ENCODE measurements at regions not wholly inside any gene's neighbourhood (a gene's known extent, or its start where the extent isn't known, plus 50 kb on each side); places are given as distances from the start of the nearest gene placed in this dataset.

- H3K4me1 ChIP-seq = no peaks in the 10 kb centered on the region
- intact Hi-C loops (cut with micrococcal nuclease) = no loop called here
- no peak overlapping the region for H3K27ac ChIP-seq (replicated peaks)
- H3K36me3 ChIP-seq = no peaks in the 10 kb centered on the region
- H3K9me3 ChIP-seq (replicated peaks) = no peaks in the 10 kb centered on the region
- TF ChIP-seq, protein P1, sequence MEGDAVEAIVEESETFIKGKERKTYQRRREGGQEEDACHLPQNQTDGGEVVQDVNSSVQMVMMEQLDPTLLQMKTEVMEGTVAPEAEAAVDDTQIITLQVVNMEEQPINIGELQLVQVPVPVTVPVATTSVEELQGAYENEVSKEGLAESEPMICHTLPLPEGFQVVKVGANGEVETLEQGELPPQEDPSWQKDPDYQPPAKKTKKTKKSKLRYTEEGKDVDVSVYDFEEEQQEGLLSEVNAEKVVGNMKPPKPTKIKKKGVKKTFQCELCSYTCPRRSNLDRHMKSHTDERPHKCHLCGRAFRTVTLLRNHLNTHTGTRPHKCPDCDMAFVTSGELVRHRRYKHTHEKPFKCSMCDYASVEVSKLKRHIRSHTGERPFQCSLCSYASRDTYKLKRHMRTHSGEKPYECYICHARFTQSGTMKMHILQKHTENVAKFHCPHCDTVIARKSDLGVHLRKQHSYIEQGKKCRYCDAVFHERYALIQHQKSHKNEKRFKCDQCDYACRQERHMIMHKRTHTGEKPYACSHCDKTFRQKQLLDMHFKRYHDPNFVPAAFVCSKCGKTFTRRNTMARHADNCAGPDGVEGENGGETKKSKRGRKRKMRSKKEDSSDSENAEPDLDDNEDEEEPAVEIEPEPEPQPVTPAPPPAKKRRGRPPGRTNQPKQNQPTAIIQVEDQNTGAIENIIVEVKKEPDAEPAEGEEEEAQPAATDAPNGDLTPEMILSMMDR (IDR thresholded peaks at IDR 0.05; ENCODE audit: borderline replicate concordance) = no peak
- H3K4me3 ChIP-seq = no peak overlapping the region
- no peak for DNase-seq
- H3K27me3 ChIP-seq (ENCODE audit: low read depth) = no peaks in the 10 kb centered on the region
Measured at GRCh38 chr21:23876925-23877558, 1730.2 kb downstream of the MRPL39 start.

DNA sequence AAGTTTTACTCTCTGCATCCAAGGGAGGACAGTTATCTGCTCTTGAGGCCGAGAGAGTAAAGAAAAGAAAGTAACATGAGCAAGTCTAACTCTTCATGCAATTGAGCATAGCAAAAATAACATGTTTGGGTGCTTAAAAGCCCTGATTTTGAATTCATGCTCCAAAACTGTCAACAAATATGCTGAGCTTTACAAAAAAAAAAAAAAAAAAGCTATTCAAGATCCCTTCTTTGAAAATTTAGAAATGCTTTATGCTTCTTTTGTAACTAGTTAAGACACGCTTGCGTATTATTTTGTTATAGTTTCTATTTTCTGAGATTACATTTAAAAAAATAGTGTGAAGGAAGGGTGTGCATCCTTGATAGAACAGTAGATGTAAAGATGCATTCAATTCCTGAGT is 1733.0 kb downstream of the MRPL39 start:
- H3K27me3 ChIP-seq (ENCODE audit: low read depth) = no peaks in the 10 kb centered on the region
- H3K36me3 ChIP-seq = no peaks in the 10 kb centered on the region
- H3K4me1 ChIP-seq = no peaks in the 10 kb centered on the region
- TF ChIP-seq, protein P1 (IDR thresholded peaks at IDR 0.05; ENCODE audit: borderline replicate concordance) = no peak
- H3K27ac ChIP-seq (replicated peaks) = no peak overlapping the region
- H3K4me3 ChIP-seq = no peak overlapping the region
- DNase-seq = no peak
- intact Hi-C loops (cut with micrococcal nuclease) = no loop called here
- no peaks in the 10 kb centered on the region for H3K9me3 ChIP-seq (replicated peaks)

DNA sequence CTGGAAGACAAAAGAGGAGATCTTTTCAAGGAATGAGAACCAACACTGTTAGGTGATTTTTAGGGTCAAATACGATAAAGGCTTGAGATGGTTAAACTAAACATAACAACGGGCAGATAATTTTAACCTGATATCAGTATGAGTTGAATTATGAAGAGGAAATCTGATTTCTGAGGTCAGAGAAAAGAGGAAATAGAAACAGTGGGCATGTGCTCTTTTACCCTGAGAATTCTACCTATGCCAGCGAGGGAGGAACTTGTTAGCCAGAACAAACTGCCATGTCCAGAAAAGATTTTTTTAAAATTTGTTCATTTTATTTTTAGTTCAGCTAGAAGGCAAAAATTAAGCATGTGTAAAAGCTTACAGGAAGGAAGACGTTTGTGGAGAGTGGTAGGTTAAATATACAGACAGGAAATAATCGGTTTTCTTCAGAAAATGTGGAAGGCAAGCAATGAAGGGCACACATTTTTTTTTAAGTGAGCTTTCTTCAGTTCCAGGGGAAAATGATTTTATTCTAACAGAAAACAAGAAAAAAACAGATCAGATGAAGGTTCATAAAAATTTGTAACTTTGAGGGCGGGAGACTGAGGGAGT is 1745.3 kb downstream of the MRPL39 start:
- H3K27ac ChIP-seq (replicated peaks) = no peak overlapping the region
- no peaks in the 10 kb centered on the region for H3K4me1 ChIP-seq
- no peaks in the 10 kb centered on the region for H3K9me3 ChIP-seq (replicated peaks)
- no peak for DNase-seq
- H3K36me3 ChIP-seq = no peaks in the 10 kb centered on the region
- intact Hi-C loops (cut with micrococcal nuclease) = no loop called here
- no peak overlapping the region for H3K4me3 ChIP-seq
- TF ChIP-seq, protein P1 (IDR thresholded peaks at IDR 0.05; ENCODE audit: borderline replicate concordance) = no peak
- no peaks in the 10 kb centered on the region for H3K27me3 ChIP-seq (ENCODE audit: low read depth)

GRCh38 chr21:23858878-23859277 is 1748.4 kb downstream of the MRPL39 start:
- TF ChIP-seq, protein P1 (IDR thresholded peaks at IDR 0.05; ENCODE audit: borderline replicate concordance) = no peak
- intact Hi-C loops (cut with micrococcal nuclease) = loop anchor here (10.0 kb wide), 1 partner anchor 656 kb away; no protein-coding TSS in a partner anchor
- no peaks in the 10 kb centered on the region for H3K9me3 ChIP-seq (replicated peaks)

GRCh38 chr21:23853796-23854379 is 1753.4 kb downstream of the MRPL39 start:
- intact Hi-C loops (cut with micrococcal nuclease) = loop anchor here (10.0 kb wide), 1 partner anchor 661 kb away; no protein-coding TSS in a partner anchor
- Histone ChIP-seq H3K27me3 (ENCODE audit: low read depth) (peaks cover 8% of the 10 kb centered on the region), H3K27ac (replicated peaks) (no peak overlapping the region), H3K9me3 (replicated peaks) (no peaks in the 10 kb centered on the region), H3K36me3 (no peaks in the 10 kb centered on the region), H3K4me3 (no peak overlapping the region), H3K4me1 (no peaks in the 10 kb centered on the region)
- no peak for DNase-seq
- TF ChIP-seq, protein P1 (IDR thresholded peaks at IDR 0.05; ENCODE audit: borderline replicate concordance) = peak; percentile 59

More at GRCh38 chr21:23858878-23859277, 1748.4 kb downstream of the MRPL39 start:
- Histone ChIP-seq H3K36me3 (no peaks in the 10 kb centered on the region), H3K27ac (replicated peaks) (no peak overlapping the region), H3K27me3 (ENCODE audit: low read depth) (no peaks in the 10 kb centered on the region), H3K4me3 (no peak overlapping the region), H3K4me1 (no peaks in the 10 kb centered on the region)
- DNase-seq = no peak

Measured in left ventricle myocardium inferior (tissue), 1 donor.